ENCODE measurements at regions not wholly inside any gene's neighbourhood (a gene's known extent, or its start where the extent isn't known, plus 50 kb on each side); places are given as distances from the start of the nearest gene placed in this dataset.
"Not testable (repeated sequence)": the region's sequence is repeated elsewhere in the genome, so short reads cannot be mapped to it uniquely, and the experiment has no call there.

DNA sequence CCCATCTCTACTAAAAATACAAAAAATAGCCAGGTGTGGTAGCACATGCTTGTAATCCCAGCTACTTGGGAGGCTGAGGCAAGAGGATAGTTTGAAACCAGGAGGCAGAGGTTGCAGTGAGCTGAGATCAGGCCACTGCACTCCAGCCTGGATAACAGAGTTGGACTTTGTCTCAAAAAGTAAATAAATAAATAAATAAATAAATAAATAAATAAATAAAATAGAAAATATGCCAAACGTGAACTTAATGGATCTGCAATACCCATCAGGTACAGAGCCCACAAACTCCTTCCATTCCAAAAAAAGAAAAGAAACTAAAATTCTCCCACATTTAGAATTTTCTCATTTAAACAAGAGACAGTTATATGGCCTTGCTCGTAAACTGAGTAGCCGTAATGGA lies 702.7 kb downstream of the CDH18 start:
- no peak for DNase-seq

DNA sequence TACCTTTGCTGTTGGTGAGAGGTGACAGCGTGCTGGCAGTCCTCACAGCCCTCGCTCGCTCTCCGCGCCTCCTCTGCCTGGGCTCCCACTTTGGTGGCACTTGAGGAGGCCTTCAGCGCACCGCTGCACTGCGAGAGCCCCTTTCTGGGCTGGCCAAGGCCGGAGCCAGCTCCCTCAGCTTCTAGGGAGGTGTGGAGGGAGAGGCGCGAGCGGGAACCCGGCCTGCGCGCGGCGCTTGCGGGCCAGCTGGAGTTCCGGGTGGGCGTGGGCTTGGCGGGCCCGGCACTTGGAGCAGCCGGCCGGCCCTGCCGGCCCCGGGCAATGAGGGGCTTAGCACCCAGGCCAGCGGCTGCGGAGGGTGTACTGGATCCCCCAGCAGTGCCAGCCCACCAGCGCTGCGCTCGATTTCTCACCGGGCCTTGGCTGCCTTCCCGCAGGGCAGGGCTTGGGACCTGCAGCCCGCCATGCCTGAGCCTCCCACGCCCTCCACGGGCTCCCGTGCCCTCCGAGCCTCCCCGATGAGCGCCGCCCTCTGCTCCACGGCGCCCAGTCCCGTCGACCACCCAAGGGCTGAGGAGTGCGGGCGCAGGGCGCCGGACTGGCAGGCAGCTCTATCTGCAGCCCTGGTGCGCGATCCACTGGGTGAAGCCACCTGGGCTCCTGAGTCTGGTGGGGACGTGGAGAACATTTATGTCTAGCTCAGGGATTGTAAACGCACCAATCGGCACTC lies 700.3 kb downstream of the CDH18 start:
- DNase-seq = not testable (repeated sequence)

DNA sequence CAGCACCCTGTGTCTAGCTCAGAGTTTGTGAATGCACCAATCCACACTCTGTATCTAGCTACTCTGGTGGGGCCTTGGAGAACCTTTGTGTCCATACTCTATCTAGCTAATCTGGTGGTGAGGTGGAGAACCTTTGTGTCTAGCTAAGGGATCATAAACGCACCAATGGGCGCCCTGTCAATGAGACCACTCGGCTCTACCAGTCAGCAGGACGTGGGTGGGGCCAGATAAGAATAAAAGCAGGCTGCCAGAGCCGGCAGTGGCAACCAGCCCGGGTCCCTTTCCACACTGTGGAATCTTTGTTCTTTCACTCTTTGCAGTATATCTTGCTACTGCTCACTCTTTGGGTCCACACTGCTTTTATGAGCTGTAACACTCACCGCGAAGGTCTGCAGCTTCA lies 699.7 kb downstream of the CDH18 start:
- not testable (repeated sequence) for DNase-seq

DNA sequence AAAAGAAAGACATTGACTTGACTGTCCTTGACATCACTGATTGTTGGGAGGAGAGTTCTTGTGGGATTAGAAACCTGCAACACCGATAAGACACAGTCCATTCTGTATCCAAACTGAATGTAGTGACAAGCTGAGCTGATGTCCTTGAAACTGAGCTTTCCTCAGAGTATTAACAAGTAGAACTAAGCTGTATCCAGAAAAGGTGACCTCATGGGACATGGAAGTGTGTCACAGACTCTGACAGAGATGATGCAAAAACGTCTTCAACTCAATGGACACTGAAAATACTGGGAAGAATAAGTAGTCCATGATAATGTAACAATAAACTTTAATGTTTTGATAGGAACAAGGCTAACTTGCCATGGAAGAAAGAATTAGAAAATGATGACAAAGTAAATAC lies 690.1 kb downstream of the CDH18 start:
- no peak for DNase-seq

DNA sequence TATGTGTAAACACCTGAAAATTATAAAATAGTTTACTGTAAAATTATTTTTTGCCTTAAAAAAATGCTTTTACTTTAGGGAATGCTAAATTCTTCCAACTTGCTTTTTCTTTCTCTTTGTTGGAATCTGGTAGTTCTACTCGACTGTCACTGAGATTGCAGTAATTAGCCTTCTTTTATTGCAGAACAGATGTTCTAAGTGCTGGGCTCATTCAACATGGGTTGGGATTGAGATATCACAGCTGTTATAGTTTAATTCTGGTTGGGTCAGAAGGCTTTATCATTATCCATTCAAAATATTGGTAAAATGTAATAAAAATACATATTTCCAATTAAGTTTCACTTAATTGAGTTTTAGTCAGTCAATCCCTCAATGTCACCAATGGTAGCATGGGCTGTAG lies 686.7 kb downstream of the CDH18 start:
- DNase-seq = no peak

DNA sequence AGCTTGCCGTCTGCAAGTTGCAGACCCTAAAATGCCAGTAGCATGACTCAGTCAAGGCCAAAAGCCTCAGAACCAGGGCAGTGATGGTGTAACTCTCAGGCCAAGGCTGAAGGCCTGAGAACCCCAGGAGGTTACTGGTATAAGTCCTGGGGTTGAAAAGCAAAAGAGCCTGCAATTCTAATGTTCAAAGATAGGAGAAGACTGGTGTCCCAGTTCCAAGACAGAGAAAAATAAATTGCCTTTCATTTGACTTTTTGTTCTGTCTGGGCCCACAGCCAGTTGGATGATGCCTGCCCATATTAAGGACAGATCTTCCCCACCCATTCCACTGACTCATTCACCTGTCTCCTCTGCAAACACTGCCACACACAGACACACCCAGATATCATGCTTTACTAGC lies 673.2 kb downstream of the CDH18 start:
- DNase-seq = no peak

DNA sequence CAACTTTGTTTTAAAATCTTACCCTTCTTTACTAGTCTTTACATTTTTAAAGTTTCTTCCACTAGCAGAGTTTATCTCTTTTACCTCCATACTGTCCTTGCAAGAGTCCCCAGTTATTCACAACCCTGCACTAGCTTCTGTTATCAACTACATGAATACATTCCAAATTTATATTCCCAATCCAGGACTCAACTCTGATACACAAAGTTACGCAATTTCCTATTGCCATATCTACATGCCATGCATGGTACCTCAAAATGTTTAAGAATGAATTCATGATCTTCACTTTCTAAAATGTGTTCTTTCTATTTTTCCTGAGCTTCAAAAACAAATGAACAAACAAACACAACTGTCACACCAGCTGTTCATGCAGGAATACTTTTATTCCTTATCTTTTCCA lies 668.7 kb downstream of the CDH18 start:
- no peak for DNase-seq

DNA sequence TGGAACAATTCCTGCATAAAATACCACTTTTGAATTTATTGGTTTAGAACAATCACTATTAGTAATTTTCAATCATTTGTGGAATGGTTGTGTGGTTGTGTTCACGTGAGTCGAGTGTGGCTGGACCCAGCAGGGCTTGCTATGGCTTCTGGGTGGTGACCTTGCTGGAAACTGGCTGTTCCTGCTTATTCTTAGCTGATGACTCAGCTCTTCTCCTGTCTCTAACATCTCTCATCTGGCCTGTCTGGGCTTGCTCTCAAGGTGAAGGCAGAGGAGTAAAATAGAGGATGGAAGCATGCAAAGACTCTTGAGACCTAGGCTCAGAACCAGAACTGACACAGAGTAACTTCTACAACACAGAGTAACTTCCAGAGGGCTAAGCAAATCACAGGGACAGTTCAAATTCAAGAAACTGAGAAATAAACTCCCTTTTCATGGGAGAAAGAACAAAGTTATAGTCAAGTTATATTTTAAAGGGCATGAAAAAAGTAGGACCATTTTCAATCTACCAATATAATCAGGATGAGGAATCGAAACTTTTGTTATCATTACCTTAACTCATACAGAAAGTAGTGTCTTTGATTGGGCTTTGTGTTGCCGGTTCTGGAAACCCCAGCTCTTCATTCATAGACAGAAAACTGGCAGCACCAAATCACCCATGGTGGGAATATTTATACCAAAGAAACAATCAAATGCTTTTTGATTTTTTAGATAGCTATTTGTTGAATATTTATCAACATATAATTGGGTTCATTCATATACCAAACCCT lies 665.1 kb downstream of the CDH18 start:
- no peak for DNase-seq

DNA sequence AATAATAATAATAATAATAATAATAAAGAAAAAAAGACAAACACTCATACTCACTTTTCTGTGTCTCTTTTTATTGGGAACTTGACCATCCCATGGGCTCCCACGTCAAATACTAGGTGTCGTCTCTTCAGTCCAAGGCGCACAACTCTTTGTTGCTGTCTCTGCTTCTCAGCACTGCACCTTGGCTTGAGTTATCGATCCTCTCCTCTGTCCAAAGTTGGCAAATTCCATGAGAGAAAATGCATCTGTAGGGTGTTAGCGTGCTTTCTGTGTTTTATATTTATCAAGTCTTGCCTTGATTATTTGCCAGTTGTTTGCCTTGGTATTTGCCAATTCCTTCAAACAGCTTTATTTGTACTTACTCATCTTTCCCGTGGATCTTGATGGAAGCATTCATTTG lies 653.7 kb downstream of the CDH18 start:
- DNase-seq = no peak

DNA sequence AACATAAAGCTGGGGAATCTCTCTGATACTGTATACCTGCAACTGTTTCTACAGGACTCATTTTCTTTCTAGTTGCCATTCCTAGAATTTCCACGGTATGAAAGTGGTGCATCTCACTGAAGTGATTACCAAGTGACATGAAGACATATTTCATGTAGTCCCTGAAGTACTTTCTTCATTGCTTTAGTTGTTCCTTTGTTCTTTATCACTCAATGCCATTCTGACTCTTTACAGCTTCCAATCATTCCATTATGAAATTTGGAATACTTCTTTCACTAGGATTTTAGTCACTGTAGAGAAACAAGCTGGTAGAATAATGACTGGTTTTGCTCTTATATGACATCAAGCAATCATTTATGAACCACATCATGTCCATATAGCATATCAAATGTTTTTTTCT lies 645.1 kb downstream of the CDH18 start:
- no peak for DNase-seq

DNA sequence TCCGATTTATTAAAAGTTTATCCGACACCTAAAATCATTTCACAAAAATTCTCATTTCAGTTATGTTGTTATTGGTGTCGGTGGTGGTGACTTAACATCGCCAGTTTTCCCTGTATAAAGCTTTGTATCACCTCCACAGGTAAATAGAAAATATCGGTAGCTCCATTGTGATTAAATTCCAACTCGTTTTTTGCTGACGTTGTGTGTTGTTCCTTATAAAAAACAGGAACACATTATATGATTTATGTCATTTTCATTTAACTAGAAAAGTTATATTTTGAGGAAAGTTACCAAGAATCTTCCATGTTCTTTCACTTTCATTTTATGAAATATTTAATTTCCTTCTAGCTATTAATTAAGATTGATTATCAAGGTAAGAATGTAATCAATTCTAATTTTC lies 635.9 kb downstream of the CDH18 start:
- DNase-seq = no peak

DNA sequence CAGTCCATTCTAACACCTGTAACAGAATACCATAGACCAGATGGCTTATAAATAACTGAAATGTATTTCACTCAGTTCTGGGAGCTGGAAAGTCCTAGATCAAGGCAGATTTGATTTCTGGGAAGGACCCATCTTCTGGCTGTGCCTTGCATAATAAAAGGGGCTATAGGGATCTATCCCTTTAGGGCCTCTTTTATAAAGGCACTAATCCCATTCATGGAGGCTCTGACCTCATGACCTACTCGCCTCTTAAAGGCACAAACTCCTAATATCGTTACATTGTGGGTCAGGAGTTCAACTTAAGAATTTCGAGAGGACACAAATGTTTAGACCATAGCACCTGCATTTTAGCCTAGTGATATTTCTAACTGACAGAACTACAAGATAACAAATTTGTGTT lies 619.0 kb downstream of the CDH18 start:
- DNase-seq = no peak

DNA sequence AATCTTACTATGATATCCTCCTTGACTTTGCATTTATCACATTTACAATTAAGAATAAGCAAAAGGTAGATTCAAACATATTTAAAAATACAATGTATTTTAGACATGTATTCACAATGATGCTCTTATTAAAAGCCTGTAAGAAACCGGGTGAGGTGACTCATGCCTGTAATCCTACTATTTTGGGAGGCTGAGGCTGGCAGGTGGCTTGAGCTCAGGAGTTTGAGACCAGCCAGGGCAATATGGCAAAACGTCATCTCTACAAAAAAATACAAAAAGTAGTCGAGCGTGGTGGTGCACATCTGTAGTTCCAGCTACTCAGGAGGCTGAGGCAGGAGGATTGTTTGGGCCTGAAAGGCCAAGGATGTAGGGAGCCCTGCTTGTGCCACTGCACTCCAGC lies 618.4 kb downstream of the CDH18 start:
- no peak for DNase-seq

DNA sequence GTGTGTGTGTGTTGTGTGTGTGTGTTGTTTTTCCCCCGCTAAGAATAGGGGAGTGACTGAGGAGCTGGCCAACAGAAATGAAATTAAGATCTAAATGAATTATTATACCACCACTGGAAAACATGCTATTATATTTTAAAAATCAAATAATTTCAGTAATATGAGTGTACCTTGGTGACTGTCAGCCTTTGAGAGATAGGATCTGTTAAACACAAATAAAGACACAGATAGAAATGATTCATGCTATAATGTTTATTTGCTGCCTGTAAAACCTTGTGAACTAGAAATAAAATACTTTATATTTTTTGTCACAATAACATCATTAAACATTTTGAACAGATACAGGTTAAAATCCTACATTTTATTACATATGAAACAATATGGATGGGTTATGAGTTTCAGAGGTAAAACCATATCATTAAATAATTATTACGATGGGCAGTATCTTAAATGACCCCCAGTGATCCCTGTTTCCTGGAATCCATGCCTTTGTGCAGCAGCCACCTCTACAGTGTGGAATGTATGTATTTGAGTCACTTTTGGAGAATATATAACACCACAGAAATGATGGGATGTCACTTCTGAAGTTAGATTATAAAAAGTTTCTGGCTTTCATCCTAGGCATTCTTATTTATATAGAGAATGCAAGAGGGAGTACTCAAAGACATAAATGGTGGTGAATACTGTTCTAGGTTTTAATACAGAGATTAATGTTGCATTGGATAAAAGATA lies 617.2 kb downstream of the CDH18 start:
- no peak for DNase-seq

DNA sequence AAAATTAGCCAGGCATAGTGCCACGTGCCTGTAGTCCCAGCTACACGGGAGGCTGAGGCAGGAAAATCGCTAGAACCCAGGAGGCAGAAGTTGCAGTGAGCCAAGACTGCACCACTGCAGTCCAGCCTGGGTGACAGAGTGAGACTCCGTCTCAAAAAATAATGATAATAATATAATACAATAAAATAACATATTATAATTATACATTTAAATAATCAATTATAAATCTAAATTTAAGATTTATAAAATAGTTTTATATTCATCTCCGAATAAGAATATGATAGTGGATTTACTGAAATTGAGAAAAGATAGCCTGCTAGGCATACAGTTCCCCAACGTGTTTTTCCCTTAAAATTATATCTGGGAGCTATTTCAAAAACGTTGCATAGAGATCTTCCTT lies 599.6 kb downstream of the CDH18 start:
- no peak for DNase-seq

DNA sequence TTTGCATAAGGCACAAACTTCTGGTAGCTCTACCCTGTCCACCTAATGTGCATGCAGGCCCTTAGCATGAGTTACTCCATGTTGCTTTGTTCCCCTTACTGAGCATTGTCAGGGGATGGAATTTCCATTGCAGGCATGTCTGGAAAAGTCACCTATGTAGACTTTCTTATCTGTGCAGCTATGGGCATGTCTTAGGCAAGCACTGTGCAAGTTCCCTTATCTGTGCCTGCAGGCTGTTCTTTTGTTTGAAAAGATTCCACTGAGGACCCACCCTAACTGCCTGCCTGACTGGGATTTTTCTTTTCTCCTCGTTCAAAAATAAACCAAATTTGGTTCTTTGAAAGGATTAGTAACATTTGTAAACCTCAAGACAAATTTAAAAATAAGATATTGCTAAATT lies 587.0 kb downstream of the CDH18 start:
- no peak for DNase-seq

DNA sequence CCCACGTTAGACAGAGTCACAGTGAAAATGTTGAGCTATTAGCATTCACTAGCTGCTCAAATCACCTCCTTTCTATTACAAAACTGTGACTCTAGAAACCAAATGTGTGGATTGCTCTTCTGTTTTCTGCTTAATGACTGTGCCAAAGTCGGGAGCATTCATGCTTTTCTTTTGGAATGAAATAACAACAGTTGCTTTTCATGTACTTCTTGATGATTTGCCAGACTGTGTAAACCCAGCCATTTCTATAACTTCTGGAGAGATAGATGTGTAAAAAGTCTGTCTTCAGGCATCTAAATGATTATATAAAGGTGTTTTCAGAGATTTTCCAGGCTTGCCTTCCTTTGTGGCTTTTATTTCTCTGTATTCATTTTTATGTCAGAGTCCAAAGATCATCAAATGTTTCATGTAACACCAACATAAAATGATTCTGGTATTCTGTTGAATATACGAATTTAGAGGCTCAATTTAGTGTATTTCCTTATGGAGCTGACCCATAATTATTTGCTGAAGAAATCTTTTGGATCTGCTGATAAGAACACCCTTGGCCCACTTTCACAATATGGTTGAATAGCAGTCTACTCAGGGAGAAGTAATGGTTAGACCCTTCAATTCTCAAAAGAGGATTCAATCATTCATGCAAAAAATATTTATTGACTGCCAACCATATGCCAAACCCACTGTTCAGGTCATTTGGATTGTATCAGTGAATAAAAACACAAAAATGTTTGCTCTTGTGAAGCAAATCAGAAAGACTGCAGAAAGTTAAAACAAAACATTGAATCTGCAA lies 581.2 kb downstream of the CDH18 start:
- no peak for DNase-seq

DNA sequence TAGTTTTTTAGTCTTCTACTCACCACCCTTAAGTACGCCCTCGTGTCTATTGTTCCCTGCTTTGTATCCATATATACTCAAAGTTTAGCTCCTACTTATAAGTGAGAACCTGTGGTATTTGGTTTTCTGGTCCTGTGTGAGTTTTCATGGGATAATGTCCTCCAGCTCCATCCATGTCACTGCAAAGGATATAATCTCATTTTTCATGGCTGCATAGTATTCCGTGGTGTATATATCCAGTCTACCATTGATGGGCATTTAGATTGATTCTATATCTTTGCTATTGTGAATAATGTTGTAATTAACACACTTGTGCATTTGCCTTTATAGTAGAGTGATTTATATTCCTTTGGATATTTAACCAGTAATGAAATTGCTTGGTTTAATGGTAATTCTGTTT lies 579.9 kb downstream of the CDH18 start:
- no peak for DNase-seq

DNA sequence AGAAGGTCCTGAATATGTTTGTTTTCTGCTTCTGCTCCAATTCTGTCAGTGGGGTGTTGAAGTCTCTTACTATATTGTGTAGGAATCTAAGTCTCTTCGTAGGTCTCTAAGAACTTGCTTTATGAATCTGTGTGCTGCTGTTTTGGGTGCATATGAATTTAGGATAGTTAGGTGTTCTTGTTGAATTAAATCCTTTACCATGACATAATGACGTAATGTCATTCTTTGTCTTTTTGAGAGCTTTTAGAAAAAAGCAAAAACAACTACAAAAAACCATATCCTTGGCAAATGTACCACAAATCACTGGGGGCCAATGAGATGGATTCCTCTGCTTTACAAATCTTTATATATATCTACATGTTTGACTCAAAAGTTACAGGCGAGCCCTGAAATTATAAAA lies 576.1 kb downstream of the CDH18 start:
- no peak for DNase-seq

Measured in activated effector memory CD4-positive, alpha-beta T cell treated with anti-CD3 and anti-CD28 coated beads, Interleukin-2, amount 50 U/mL, for 16 hours (primary cell).